ENCODE measurements at regions not wholly inside any gene's neighbourhood (a gene's known extent, or its start where the extent isn't known, plus 50 kb on each side); places are given as distances from the start of the nearest gene placed in this dataset.

DNA sequence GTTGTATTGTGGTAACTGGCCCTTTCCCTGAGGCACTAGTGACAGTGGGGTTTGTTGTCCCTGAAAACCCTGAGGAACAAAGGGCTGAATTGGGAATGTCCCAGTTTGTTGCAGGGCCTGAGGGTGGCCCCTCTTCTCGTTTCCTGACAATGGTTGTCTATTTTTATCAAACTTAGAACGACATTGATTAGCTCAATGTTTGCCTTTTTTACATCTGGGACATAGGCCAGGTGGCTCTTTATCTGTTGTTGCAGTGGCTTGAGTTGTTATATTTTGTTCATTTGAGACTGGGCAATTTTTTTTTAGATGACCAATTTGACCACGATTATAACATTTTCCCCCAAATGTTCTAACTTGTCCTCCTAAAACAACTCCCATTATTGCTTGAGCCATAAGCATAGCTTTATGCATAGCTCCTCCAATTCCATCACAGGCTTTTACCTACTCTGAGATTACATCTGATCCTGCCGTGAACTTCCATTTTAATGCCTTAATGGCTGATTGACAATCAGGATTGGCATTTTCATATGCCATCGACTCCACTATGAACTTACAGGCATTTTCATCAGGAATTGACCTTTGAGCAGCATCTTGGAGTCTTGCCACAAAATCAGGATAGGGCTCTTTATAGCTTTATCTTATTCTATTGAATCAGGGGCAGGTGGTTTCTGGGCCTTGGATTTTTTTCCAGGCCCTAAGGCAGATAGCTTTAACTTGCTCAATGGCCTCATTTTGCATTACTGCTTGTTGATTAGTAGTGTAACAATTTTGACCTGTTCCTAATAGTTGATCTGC, 604.3 kb downstream of the ALG10 start:
- in situ Hi-C loops (cut with HindIII; ENCODE audit: low pct_unique_long_range_greater_than_20kb, low sequenced_read_pairs) = no loop called here
- no peak for TF ChIP-seq JUND (IDR thresholded peaks at IDR 0.05; ENCODE audit: low read depth)
- DNase-seq (ENCODE audit: low read depth in 1 of 2, low spot score in 1 of 2) = no peak
